WTC11 (cell line): ENCODE measurements at regions not wholly inside any gene's neighbourhood (a gene's known extent, or its start where the extent isn't known, plus 50 kb on each side); places are given as distances from the start of the nearest gene placed in this dataset.

Experiments used
- ATAC-seq: fragments of 200-7000 bp; cut with Tn5 transposase; 2 replicates; pipeline ENCODE4 v1.10.0; 2021; ENCODE audit warnings: mild to moderate bottlenecking, moderate library complexity
- CTCF ChIA-PET: fragments of 300-600 bp; sonication (Branson Sonifier 250); formaldehyde crosslinking; loops from one replicate; lab custom pipeline; 2021; ENCODE audit warnings: antibody characterized with exemption; lab: Charles Lee
- POLR2A ChIA-PET: fragments of 350-600 bp; sonication (Branson Sonifier 250); formaldehyde crosslinking; loops from one replicate; lab custom pipeline; 2021; ENCODE audit warnings: antibody characterized with exemption; lab: Charles Lee
- DNase-seq: peaks from one replicate; pipeline ENCODE4 v3.0.0; 2021; ENCODE audit warnings: low spot score
- H3K27ac Mint-ChIP-seq: 2 replicates; pipeline ENCODE4 v1.8.0; 2021; ENCODE audit warnings: mixed read lengths
- H3K27me3 Mint-ChIP-seq: 2 replicates; pipeline ENCODE4 v1.8.0; 2021; ENCODE audit warnings: low read depth, mild to moderate bottlenecking, moderate library complexity, mixed read lengths
- H3K36me3 Mint-ChIP-seq: 2 replicates; pipeline ENCODE4 v1.8.0; 2021; ENCODE audit warnings: mixed read lengths
- H3K4me1 Mint-ChIP-seq: 2 replicates; pipeline ENCODE4 v1.8.0; 2022; ENCODE audit warnings: mixed read lengths
- H3K4me3 Mint-ChIP-seq: 2 replicates; pipeline ENCODE4 v1.8.0; 2021; ENCODE audit warnings: mild to moderate bottlenecking, moderate library complexity, mixed read lengths
- H3K9me3 Mint-ChIP-seq: 2 replicates; pipeline ENCODE4 v1.8.0; 2021; ENCODE audit warnings: mixed read lengths
- CREB1 ChIP-seq: sonication (generic); formaldehyde crosslinking; IDR thresholded peaks from 2 replicates; pipeline ENCODE4 v1.8.0; 2023; ENCODE audit warnings: mild to moderate bottlenecking, missing genetic modification reagents
- IRF2 ChIP-seq: sonication (generic); formaldehyde crosslinking; IDR thresholded peaks from 2 replicates; pipeline ENCODE4 v1.8.0; 2022; ENCODE audit warnings: low read depth, missing genetic modification reagents, borderline replicate concordance
- MXD4 ChIP-seq: fragments of 250-450 bp; sonication (Bioruptor Pico); IDR thresholded peaks from 2 replicates; pipeline ENCODE4 v1.8.0; 2021; ENCODE audit warnings: mild to moderate bottlenecking, moderate library complexity, borderline replicate concordance
- NR3C1 ChIP-seq: sonication (generic); formaldehyde crosslinking; conservative IDR thresholded peaks from 2 replicates; pipeline ENCODE4 v1.8.1; 2023; ENCODE audit warnings: low read depth, mild to moderate bottlenecking, missing genetic modification reagents
- OVOL2 ChIP-seq: fragments of 250-450 bp; sonication (Bioruptor Pico); IDR thresholded peaks from 2 replicates; pipeline ENCODE4 v1.9.0; 2021; ENCODE audit warnings: mild to moderate bottlenecking, borderline replicate concordance
- RELA ChIP-seq: sonication (generic); formaldehyde crosslinking; IDR thresholded peaks from 2 replicates; pipeline ENCODE4 v1.8.1; 2022; ENCODE audit warnings: missing genetic modification reagents, mild to moderate bottlenecking, borderline replicate concordance
- ZNF138 ChIP-seq: sonication (generic); formaldehyde crosslinking; conservative IDR thresholded peaks from 2 replicates; pipeline ENCODE4 v1.8.1; 2022; ENCODE audit warnings: mild to moderate bottlenecking, moderate library complexity, missing genetic modification reagents
- ZNF317 ChIP-seq: sonication (generic); formaldehyde crosslinking; IDR thresholded peaks from 2 replicates; pipeline ENCODE4 v1.8.1; 2023; ENCODE audit warnings: low read depth, mild to moderate bottlenecking, moderate library complexity, missing genetic modification reagents, borderline replicate concordance
- TF ChIP-seq, protein P1 (sequence below): fragments of 250-450 bp; sonication (Bioruptor Pico); IDR thresholded peaks from 2 replicates; pipeline ENCODE4 v1.8.0; 2021; ENCODE audit warnings: mild to moderate bottlenecking
- TF ChIP-seq, protein P2 (sequence below): sonication (generic); formaldehyde crosslinking; IDR thresholded peaks from 2 replicates; pipeline ENCODE4 v1.8.1; 2022; ENCODE audit warnings: missing genetic modification reagents, borderline replicate concordance
- TF ChIP-seq, protein P3 (sequence below): sonication (generic); formaldehyde crosslinking; IDR thresholded peaks from 2 replicates; pipeline ENCODE4 v1.8.1; 2023; ENCODE audit warnings: mild to moderate bottlenecking, missing genetic modification reagents, borderline replicate concordance
- TF ChIP-seq, protein P4 (sequence below): sonication (generic); formaldehyde crosslinking; IDR thresholded peaks from 2 replicates; pipeline ENCODE4 v1.8.1; 2022; ENCODE audit warnings: mild to moderate bottlenecking, missing genetic modification reagents, moderate library complexity, borderline replicate concordance
- TF ChIP-seq, protein P5 (sequence below): fragments of 250-450 bp; sonication (Bioruptor Pico); IDR thresholded peaks from 2 replicates; pipeline ENCODE4 v1.9.0; 2021; ENCODE audit warnings: mild to moderate bottlenecking, borderline replicate concordance
- TF ChIP-seq, protein P6 (sequence below): sonication (generic); formaldehyde crosslinking; IDR thresholded peaks from 2 replicates; pipeline ENCODE4 v1.8.0; 2022; ENCODE audit warnings: mild to moderate bottlenecking, missing genetic modification reagents
- TF ChIP-seq, protein P7 (sequence below): sonication (generic); formaldehyde crosslinking; IDR thresholded peaks from 2 replicates; pipeline ENCODE4 v1.8.0; 2022; ENCODE audit warnings: missing genetic modification reagents

DNA sequence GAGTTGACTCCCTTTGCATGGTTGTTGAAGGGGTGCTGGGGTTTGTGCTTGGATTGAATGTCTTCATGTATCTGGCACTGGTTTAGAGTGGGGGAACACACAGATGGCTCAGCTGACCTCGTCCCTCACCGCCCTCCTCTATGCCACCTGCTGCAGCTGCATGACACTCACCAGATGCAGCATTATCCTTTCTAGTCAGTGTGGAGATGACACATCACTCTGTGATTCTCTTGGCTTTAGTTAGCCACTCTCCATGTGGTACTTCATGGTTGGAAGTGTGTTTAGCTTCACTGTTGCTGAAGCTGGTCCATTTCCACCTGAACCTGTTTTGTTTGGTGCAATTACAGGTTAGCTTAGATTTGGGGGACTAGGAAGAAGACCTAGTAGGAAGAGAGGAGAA, 56.3 kb upstream of the BMPER start (continued):
- TF ChIP-seq, protein P1, sequence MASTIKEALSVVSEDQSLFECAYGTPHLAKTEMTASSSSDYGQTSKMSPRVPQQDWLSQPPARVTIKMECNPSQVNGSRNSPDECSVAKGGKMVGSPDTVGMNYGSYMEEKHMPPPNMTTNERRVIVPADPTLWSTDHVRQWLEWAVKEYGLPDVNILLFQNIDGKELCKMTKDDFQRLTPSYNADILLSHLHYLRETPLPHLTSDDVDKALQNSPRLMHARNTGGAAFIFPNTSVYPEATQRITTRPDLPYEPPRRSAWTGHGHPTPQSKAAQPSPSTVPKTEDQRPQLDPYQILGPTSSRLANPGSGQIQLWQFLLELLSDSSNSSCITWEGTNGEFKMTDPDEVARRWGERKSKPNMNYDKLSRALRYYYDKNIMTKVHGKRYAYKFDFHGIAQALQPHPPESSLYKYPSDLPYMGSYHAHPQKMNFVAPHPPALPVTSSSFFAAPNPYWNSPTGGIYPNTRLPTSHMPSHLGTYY, result no peak
- TF ChIP-seq IRF2 (CRISPR knock-in tag) (no peak), NR3C1 (CRISPR knock-in tag) (no peak), ZNF138 (no peak)
- TF ChIP-seq, protein P2, sequence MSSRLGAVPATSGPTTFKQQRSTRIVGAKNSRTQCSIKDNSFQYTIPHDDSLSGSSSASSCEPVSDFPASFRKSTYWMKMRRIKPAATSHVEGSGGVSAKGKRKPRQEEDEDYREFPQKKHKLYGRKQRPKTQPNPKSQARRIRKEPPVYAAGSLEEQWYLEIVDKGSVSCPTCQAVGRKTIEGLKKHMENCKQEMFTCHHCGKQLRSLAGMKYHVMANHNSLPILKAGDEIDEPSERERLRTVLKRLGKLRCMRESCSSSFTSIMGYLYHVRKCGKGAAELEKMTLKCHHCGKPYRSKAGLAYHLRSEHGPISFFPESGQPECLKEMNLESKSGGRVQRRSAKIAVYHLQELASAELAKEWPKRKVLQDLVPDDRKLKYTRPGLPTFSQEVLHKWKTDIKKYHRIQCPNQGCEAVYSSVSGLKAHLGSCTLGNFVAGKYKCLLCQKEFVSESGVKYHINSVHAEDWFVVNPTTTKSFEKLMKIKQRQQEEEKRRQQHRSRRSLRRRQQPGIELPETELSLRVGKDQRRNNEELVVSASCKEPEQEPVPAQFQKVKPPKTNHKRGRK (CRISPR knock-in tag), result no peak

DNA sequence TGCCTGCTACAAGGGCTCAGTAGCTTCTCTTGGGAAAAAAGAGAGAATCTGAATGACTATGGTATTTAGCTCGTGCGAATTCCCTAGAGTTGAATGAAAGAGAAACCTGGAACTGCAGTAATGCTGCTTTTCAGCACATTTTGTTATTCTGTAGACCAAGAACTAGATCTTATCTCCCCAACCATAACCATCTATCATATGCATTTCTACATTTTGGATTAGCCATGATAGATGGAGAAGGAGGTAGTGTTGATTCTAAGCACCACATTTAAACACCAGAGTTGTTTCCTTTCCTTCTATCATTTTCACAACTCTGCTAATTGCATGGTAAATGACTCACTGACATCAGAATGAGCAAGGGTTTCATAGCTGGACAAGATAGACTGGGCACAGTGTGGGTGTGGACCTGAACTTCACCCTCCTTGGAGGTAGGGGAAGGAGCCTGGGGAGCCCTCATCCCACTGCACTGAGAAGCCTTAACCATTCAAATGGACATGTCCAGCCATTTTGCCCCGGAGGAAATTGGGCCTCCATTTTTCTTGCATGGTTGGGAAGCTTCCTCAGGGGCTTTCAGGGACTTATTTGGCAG, 55.3 kb upstream of the BMPER start:
- ATAC-seq, result no peak
- ChIA-PET POLR2A (no interaction called here), CTCF (interaction anchor here (2.1 kb wide), 1 partner anchor 516 kb away, joined by 5 read pairs; no protein-coding TSS in a partner anchor)
- Mint-ChIP-seq H3K27ac (no peak overlapping the region), H3K27me3 (no peaks in the 10 kb centered on the region), H3K36me3 (no peaks in the 10 kb centered on the region; the same call in 1 of the 2 replicates), H3K4me1 (no peaks in the 10 kb centered on the region), H3K4me3 (no peak overlapping the region), H3K9me3 (peaks cover 3% of the 10 kb centered on the region)
- DNase-seq, result no peak
- TF ChIP-seq, protein P3, sequence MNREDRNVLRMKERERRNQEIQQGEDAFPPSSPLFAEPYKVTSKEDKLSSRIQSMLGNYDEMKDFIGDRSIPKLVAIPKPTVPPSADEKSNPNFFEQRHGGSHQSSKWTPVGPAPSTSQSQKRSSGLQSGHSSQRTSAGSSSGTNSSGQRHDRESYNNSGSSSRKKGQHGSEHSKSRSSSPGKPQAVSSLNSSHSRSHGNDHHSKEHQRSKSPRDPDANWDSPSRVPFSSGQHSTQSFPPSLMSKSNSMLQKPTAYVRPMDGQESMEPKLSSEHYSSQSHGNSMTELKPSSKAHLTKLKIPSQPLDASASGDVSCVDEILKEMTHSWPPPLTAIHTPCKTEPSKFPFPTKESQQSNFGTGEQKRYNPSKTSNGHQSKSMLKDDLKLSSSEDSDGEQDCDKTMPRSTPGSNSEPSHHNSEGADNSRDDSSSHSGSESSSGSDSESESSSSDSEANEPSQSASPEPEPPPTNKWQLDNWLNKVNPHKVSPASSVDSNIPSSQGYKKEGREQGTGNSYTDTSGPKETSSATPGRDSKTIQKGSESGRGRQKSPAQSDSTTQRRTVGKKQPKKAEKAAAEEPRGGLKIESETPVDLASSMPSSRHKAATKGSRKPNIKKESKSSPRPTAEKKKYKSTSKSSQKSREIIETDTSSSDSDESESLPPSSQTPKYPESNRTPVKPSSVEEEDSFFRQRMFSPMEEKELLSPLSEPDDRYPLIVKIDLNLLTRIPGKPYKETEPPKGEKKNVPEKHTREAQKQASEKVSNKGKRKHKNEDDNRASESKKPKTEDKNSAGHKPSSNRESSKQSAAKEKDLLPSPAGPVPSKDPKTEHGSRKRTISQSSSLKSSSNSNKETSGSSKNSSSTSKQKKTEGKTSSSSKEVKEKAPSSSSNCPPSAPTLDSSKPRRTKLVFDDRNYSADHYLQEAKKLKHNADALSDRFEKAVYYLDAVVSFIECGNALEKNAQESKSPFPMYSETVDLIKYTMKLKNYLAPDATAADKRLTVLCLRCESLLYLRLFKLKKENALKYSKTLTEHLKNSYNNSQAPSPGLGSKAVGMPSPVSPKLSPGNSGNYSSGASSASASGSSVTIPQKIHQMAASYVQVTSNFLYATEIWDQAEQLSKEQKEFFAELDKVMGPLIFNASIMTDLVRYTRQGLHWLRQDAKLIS (CRISPR knock-in tag), result no peak
- no peak for TF ChIP-seq CREB1 (CRISPR knock-in tag)
- no peak for TF ChIP-seq OVOL2 (CRISPR knock-in tag)
- no peak for TF ChIP-seq RELA (CRISPR knock-in tag)
- TF ChIP-seq, protein P4, sequence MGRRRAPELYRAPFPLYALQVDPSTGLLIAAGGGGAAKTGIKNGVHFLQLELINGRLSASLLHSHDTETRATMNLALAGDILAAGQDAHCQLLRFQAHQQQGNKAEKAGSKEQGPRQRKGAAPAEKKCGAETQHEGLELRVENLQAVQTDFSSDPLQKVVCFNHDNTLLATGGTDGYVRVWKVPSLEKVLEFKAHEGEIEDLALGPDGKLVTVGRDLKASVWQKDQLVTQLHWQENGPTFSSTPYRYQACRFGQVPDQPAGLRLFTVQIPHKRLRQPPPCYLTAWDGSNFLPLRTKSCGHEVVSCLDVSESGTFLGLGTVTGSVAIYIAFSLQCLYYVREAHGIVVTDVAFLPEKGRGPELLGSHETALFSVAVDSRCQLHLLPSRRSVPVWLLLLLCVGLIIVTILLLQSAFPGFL (CRISPR knock-in tag), result no peak
- TF ChIP-seq, protein P5, sequence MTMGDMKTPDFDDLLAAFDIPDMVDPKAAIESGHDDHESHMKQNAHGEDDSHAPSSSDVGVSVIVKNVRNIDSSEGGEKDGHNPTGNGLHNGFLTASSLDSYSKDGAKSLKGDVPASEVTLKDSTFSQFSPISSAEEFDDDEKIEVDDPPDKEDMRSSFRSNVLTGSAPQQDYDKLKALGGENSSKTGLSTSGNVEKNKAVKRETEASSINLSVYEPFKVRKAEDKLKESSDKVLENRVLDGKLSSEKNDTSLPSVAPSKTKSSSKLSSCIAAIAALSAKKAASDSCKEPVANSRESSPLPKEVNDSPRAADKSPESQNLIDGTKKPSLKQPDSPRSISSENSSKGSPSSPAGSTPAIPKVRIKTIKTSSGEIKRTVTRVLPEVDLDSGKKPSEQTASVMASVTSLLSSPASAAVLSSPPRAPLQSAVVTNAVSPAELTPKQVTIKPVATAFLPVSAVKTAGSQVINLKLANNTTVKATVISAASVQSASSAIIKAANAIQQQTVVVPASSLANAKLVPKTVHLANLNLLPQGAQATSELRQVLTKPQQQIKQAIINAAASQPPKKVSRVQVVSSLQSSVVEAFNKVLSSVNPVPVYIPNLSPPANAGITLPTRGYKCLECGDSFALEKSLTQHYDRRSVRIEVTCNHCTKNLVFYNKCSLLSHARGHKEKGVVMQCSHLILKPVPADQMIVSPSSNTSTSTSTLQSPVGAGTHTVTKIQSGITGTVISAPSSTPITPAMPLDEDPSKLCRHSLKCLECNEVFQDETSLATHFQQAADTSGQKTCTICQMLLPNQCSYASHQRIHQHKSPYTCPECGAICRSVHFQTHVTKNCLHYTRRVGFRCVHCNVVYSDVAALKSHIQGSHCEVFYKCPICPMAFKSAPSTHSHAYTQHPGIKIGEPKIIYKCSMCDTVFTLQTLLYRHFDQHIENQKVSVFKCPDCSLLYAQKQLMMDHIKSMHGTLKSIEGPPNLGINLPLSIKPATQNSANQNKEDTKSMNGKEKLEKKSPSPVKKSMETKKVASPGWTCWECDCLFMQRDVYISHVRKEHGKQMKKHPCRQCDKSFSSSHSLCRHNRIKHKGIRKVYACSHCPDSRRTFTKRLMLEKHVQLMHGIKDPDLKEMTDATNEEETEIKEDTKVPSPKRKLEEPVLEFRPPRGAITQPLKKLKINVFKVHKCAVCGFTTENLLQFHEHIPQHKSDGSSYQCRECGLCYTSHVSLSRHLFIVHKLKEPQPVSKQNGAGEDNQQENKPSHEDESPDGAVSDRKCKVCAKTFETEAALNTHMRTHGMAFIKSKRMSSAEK (CRISPR knock-in tag), result no peak
- no peak for TF ChIP-seq MXD4 (CRISPR knock-in tag)
- TF ChIP-seq, protein P6, sequence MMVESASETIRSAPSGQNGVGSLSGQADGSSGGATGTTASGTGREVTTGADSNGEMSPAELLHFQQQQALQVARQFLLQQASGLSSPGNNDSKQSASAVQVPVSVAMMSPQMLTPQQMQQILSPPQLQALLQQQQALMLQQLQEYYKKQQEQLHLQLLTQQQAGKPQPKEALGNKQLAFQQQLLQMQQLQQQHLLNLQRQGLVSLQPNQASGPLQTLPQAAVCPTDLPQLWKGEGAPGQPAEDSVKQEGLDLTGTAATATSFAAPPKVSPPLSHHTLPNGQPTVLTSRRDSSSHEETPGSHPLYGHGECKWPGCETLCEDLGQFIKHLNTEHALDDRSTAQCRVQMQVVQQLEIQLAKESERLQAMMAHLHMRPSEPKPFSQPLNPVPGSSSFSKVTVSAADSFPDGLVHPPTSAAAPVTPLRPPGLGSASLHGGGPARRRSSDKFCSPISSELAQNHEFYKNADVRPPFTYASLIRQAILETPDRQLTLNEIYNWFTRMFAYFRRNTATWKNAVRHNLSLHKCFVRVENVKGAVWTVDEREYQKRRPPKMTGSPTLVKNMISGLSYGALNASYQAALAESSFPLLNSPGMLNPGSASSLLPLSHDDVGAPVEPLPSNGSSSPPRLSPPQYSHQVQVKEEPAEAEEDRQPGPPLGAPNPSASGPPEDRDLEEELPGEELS (CRISPR knock-in tag), result no peak
- TF ChIP-seq, protein P7, sequence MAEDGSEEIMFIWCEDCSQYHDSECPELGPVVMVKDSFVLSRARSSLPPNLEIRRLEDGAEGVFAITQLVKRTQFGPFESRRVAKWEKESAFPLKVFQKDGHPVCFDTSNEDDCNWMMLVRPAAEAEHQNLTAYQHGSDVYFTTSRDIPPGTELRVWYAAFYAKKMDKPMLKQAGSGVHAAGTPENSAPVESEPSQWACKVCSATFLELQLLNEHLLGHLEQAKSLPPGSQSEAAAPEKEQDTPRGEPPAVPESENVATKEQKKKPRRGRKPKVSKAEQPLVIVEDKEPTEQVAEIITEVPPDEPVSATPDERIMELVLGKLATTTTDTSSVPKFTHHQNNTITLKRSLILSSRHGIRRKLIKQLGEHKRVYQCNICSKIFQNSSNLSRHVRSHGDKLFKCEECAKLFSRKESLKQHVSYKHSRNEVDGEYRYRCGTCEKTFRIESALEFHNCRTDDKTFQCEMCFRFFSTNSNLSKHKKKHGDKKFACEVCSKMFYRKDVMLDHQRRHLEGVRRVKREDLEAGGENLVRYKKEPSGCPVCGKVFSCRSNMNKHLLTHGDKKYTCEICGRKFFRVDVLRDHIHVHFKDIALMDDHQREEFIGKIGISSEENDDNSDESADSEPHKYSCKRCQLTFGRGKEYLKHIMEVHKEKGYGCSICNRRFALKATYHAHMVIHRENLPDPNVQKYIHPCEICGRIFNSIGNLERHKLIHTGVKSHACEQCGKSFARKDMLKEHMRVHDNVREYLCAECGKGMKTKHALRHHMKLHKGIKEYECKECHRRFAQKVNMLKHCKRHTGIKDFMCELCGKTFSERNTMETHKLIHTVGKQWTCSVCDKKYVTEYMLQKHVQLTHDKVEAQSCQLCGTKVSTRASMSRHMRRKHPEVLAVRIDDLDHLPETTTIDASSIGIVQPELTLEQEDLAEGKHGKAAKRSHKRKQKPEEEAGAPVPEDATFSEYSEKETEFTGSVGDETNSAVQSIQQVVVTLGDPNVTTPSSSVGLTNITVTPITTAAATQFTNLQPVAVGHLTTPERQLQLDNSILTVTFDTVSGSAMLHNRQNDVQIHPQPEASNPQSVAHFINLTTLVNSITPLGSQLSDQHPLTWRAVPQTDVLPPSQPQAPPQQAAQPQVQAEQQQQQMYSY (CRISPR knock-in tag), result no peak
- no peak for TF ChIP-seq ZNF317 (CRISPR knock-in tag)
